ENCODE measurements at regions not wholly inside any gene's neighbourhood (a gene's known extent, or its start where the extent isn't known, plus 50 kb on each side); places are given as distances from the start of the nearest gene placed in this dataset.

GRCh38 chr19:31498781-31499180 lies 149.5 kb upstream of the TSHZ3 start:
- Mint-ChIP-seq H3K36me3 (ENCODE audit: low read depth) (no peaks in the 10 kb centered on the region), H3K4me1 (no peaks in the 10 kb centered on the region), H3K27me3 (no peaks in the 10 kb centered on the region), H3K27ac (no peak overlapping the region), H3K9me3 (no peaks in the 10 kb centered on the region), H3K4me3 (no peak overlapping the region)
- POLR2A ChIA-PET = no interaction called here
- CTCF ChIA-PET = interaction anchor here (0.6 to 1.8 kb wide), 2 partner anchors 19 to 537 kb away, joined by 3 to 4 read pairs; no protein-coding TSS in a partner anchor
- no peak for DNase-seq

GRCh38 chr19:31499281-31500196 lies 150.3 kb upstream of the TSHZ3 start:
- DNase-seq = no peak
- no peaks in the 10 kb centered on the region for H3K9me3 Mint-ChIP-seq
- CTCF ChIA-PET = interaction anchor here (0.6 to 1.8 kb wide), 2 partner anchors 19 to 538 kb away, joined by 3 to 4 read pairs; no protein-coding TSS in a partner anchor
- no peak overlapping the region for H3K27ac Mint-ChIP-seq
- no peaks in the 10 kb centered on the region for H3K36me3 Mint-ChIP-seq (ENCODE audit: low read depth)
- POLR2A ChIA-PET = no interaction called here
- H3K27me3 Mint-ChIP-seq = no peaks in the 10 kb centered on the region
- H3K4me1 Mint-ChIP-seq = no peaks in the 10 kb centered on the region
- no peak overlapping the region for H3K4me3 Mint-ChIP-seq

GRCh38 chr19:31500197-31500830 lies 151.1 kb upstream of the TSHZ3 start:
- DNase-seq = no peak
- Mint-ChIP-seq H3K9me3 (no peaks in the 10 kb centered on the region), H3K27me3 (no peaks in the 10 kb centered on the region), H3K36me3 (ENCODE audit: low read depth) (no peaks in the 10 kb centered on the region), H3K27ac (no peak overlapping the region), H3K4me1 (no peaks in the 10 kb centered on the region), H3K4me3 (no peak overlapping the region)
- CTCF ChIA-PET = interaction anchor here (0.5 kb wide), 1 partner anchor 774 kb away, joined by 4 read pairs; no protein-coding TSS in a partner anchor
- POLR2A ChIA-PET = no interaction called here

- POLR2A ChIA-PET = no interaction called here
- no peak overlapping the region for H3K27ac Mint-ChIP-seq
- CTCF ChIA-PET = interaction anchor here (0.5 to 0.7 kb wide), 2 partner anchors 50 to 773 kb away, joined by 4 read pairs; no protein-coding TSS in a partner anchor
- H3K4me1 Mint-ChIP-seq = no peaks in the 10 kb centered on the region
- H3K9me3 Mint-ChIP-seq = no peaks in the 10 kb centered on the region
- DNase-seq = no peak
- H3K27me3 Mint-ChIP-seq = no peaks in the 10 kb centered on the region
- H3K36me3 Mint-ChIP-seq (ENCODE audit: low read depth) = no peaks in the 10 kb centered on the region
- H3K4me3 Mint-ChIP-seq = no peak overlapping the region
These were observed 151.7 kb upstream of the TSHZ3 start for GRCh38 chr19:31500946-31501345.

- no peak for DNase-seq
- no peak overlapping the region for H3K27ac Mint-ChIP-seq
- H3K4me1 Mint-ChIP-seq = no peaks in the 10 kb centered on the region
- ChIA-PET CTCF (interaction anchor here (0.7 kb wide), 1 partner anchor 50 kb away, joined by 4 read pairs; no protein-coding TSS in a partner anchor), POLR2A (no interaction called here)
- H3K36me3 Mint-ChIP-seq (ENCODE audit: low read depth) = no peaks in the 10 kb centered on the region
- no peaks in the 10 kb centered on the region for H3K27me3 Mint-ChIP-seq
- no peaks in the 10 kb centered on the region for H3K9me3 Mint-ChIP-seq
- no peak overlapping the region for H3K4me3 Mint-ChIP-seq
These were observed 152.4 kb upstream of the TSHZ3 start for GRCh38 chr19:31501427-31502195.

GRCh38 chr19:31502536-31503170 lies 153.4 kb upstream of the TSHZ3 start:
- DNase-seq = no peak
- CTCF ChIA-PET = no interaction called here
- Mint-ChIP-seq H3K4me3 (no peak overlapping the region), H3K27ac (no peak overlapping the region), H3K4me1 (no peaks in the 10 kb centered on the region), H3K9me3 (no peaks in the 10 kb centered on the region), H3K27me3 (no peaks in the 10 kb centered on the region), H3K36me3 (ENCODE audit: low read depth) (no peaks in the 10 kb centered on the region)
- POLR2A ChIA-PET = no interaction called here

GRCh38 chr19:31503211-31503610 lies 154.0 kb upstream of the TSHZ3 start:
- DNase-seq = no peak
- POLR2A ChIA-PET = no interaction called here
- no peak overlapping the region for H3K27ac Mint-ChIP-seq
- no peaks in the 10 kb centered on the region for H3K4me1 Mint-ChIP-seq
- H3K4me3 Mint-ChIP-seq = no peak overlapping the region
- CTCF ChIA-PET = no interaction called here
- H3K9me3 Mint-ChIP-seq = no peaks in the 10 kb centered on the region
- no peaks in the 10 kb centered on the region for H3K27me3 Mint-ChIP-seq
- H3K36me3 Mint-ChIP-seq (ENCODE audit: low read depth) = no peaks in the 10 kb centered on the region

GRCh38 chr19:31504221-31504620 lies 155.0 kb upstream of the TSHZ3 start:
- H3K9me3 Mint-ChIP-seq = no peaks in the 10 kb centered on the region
- POLR2A ChIA-PET = no interaction called here
- no peaks in the 10 kb centered on the region for H3K4me1 Mint-ChIP-seq
- CTCF ChIA-PET = no interaction called here
- no peak overlapping the region for H3K4me3 Mint-ChIP-seq
- no peaks in the 10 kb centered on the region for H3K36me3 Mint-ChIP-seq (ENCODE audit: low read depth)
- no peak for DNase-seq
- H3K27me3 Mint-ChIP-seq = peaks cover 1% of the 10 kb centered on the region
- H3K27ac Mint-ChIP-seq = no peak overlapping the region

GRCh38 chr19:31505596-31505910 lies 156.3 kb upstream of the TSHZ3 start:
- Mint-ChIP-seq H3K36me3 (ENCODE audit: low read depth) (no peaks in the 10 kb centered on the region), H3K4me3 (no peak overlapping the region), H3K27me3 (peaks cover 1% of the 10 kb centered on the region), H3K4me1 (no peaks in the 10 kb centered on the region), H3K9me3 (no peaks in the 10 kb centered on the region), H3K27ac (no peak overlapping the region)
- CTCF ChIA-PET = no interaction called here
- POLR2A ChIA-PET = no interaction called here
- no peak for DNase-seq

- no peak for DNase-seq
- Mint-ChIP-seq H3K4me1 (no peaks in the 10 kb centered on the region), H3K4me3 (no peak overlapping the region), H3K27me3 (peaks cover 1% of the 10 kb centered on the region), H3K27ac (no peak overlapping the region), H3K9me3 (no peaks in the 10 kb centered on the region), H3K36me3 (ENCODE audit: low read depth) (no peaks in the 10 kb centered on the region)
- ChIA-PET POLR2A (no interaction called here), CTCF (no interaction called here)
These were observed 156.9 kb upstream of the TSHZ3 start for GRCh38 chr19:31506102-31506501.

- no peaks in the 10 kb centered on the region for H3K4me1 Mint-ChIP-seq
- DNase-seq = no peak
- ChIA-PET POLR2A (no interaction called here), CTCF (interaction anchor here (0.6 kb wide), 1 partner anchor 183 kb away, joined by 3 read pairs; no protein-coding TSS in a partner anchor)
- H3K27me3 Mint-ChIP-seq = peaks cover 1% of the 10 kb centered on the region
- H3K27ac Mint-ChIP-seq = no peak overlapping the region
- no peaks in the 10 kb centered on the region for H3K36me3 Mint-ChIP-seq (ENCODE audit: low read depth)
- no peaks in the 10 kb centered on the region for H3K9me3 Mint-ChIP-seq
- no peak overlapping the region for H3K4me3 Mint-ChIP-seq
These were observed 161.4 kb upstream of the TSHZ3 start for GRCh38 chr19:31510635-31511034.

GRCh38 chr19:31511098-31511497 lies 161.9 kb upstream of the TSHZ3 start:
- Mint-ChIP-seq H3K4me1 (no peaks in the 10 kb centered on the region), H3K27me3 (peaks cover 1% of the 10 kb centered on the region), H3K27ac (no peak overlapping the region), H3K36me3 (ENCODE audit: low read depth) (no peaks in the 10 kb centered on the region), H3K4me3 (no peak overlapping the region), H3K9me3 (no peaks in the 10 kb centered on the region)
- no peak for DNase-seq
- ChIA-PET POLR2A (no interaction called here), CTCF (interaction anchor here (0.6 kb wide), 1 partner anchor 183 kb away, joined by 3 read pairs; no protein-coding TSS in a partner anchor)

GRCh38 chr19:31511696-31512095 lies 162.5 kb upstream of the TSHZ3 start:
- H3K9me3 Mint-ChIP-seq = no peaks in the 10 kb centered on the region
- H3K36me3 Mint-ChIP-seq (ENCODE audit: low read depth) = no peaks in the 10 kb centered on the region
- no peaks in the 10 kb centered on the region for H3K4me1 Mint-ChIP-seq
- CTCF ChIA-PET = no interaction called here
- H3K27me3 Mint-ChIP-seq = peaks cover 1% of the 10 kb centered on the region
- DNase-seq = no peak
- H3K27ac Mint-ChIP-seq = no peak overlapping the region
- H3K4me3 Mint-ChIP-seq = no peak overlapping the region
- POLR2A ChIA-PET = no interaction called here

Data from activated CD4-positive, alpha-beta T cell treated with anti-CD3 and anti-CD28 coated beads, Interleukin-2, amount 10 ng/mL, durations not matched to agents 7 days and 5 days (primary cell).